ENCODE measurements at regions not wholly inside any gene's neighbourhood (a gene's known extent, or its start where the extent isn't known, plus 50 kb on each side); places are given as distances from the start of the nearest gene placed in this dataset.

- TF ChIP-seq EZH2phosphoT487 (conservative IDR thresholded peaks at IDR 0.05; ENCODE audit: low read length) (no peak), CTCF (IDR thresholded peaks at IDR 0.05; ENCODE audit: insufficient read depth, low read length, poor library complexity, severe bottlenecking) (no peak)
- no peaks in the 10 kb centered on the region for H3F3A ChIP-seq (ENCODE audit: insufficient read depth)
Observed at GRCh38 chr2:104786204-104786603, 67.7 kb upstream of the POU3F3 start.

GRCh38 chr2:104786821-104787220 lies 67.1 kb upstream of the POU3F3 start:
- H3F3A ChIP-seq (ENCODE audit: insufficient read depth): no peaks in the 10 kb centered on the region
- H3K9ac ChIP-seq (ENCODE audit: low read length): no peak overlapping the region
- H2AFZ ChIP-seq (ENCODE audit: low read depth, low read length, severe bottlenecking): no peak overlapping the region
- no peak for TF ChIP-seq CTCF (IDR thresholded peaks at IDR 0.05; ENCODE audit: insufficient read depth, low read length, poor library complexity, severe bottlenecking)
- TF ChIP-seq EZH2phosphoT487 (conservative IDR thresholded peaks at IDR 0.05; ENCODE audit: low read length): no peak
- no peaks in the 10 kb centered on the region for H3K9me3 ChIP-seq (ENCODE audit: insufficient read depth, low read length)
- H3K27me3 ChIP-seq (ENCODE audit: low read length): no peaks in the 10 kb centered on the region
- H4K20me1 ChIP-seq (ENCODE audit: low read depth, low read length): no peaks in the 10 kb centered on the region
- H3K27ac ChIP-seq (ENCODE audit: low read depth, low read length): no peak overlapping the region
- H3K36me3 ChIP-seq (ENCODE audit: low read length): no peaks in the 10 kb centered on the region
- H3K4me3 ChIP-seq (ENCODE audit: insufficient read depth, low read length, poor library complexity, severe bottlenecking): no peak overlapping the region
- no peaks in the 10 kb centered on the region for H3K9me2 ChIP-seq (replicated peaks; ENCODE audit: insufficient read depth, low read length)
- no peaks in the 10 kb centered on the region for H3K79me2 ChIP-seq (ENCODE audit: insufficient read depth, low read length)
- no peak overlapping the region for H3K4me2 ChIP-seq (ENCODE audit: low read depth, low read length, poor library complexity, severe bottlenecking)

More at GRCh38 chr2:104786204-104786603, 67.7 kb upstream of the POU3F3 start:
- Histone ChIP-seq H2AFZ (ENCODE audit: low read depth, low read length, severe bottlenecking) (no peak overlapping the region), H3K9me3 (ENCODE audit: insufficient read depth, low read length) (no peaks in the 10 kb centered on the region), H3K27ac (ENCODE audit: low read depth, low read length) (no peak overlapping the region), H3K36me3 (ENCODE audit: low read length) (no peaks in the 10 kb centered on the region), H3K9ac (ENCODE audit: low read length) (no peak overlapping the region), H3K27me3 (ENCODE audit: low read length) (no peaks in the 10 kb centered on the region), H3K4me2 (ENCODE audit: low read depth, low read length, poor library complexity, severe bottlenecking) (no peak overlapping the region), H3K4me3 (ENCODE audit: insufficient read depth, low read length, poor library complexity, severe bottlenecking) (no peak overlapping the region), H3K9me2 (replicated peaks; ENCODE audit: insufficient read depth, low read length) (no peaks in the 10 kb centered on the region), H4K20me1 (ENCODE audit: low read depth, low read length) (no peaks in the 10 kb centered on the region), H3K79me2 (ENCODE audit: insufficient read depth, low read length) (no peaks in the 10 kb centered on the region)

GRCh38 chr2:104787298-104788065 lies 66.4 kb upstream of the POU3F3 start:
- Histone ChIP-seq H4K20me1 (ENCODE audit: low read depth, low read length) (no peaks in the 10 kb centered on the region), H3K4me2 (ENCODE audit: low read depth, low read length, poor library complexity, severe bottlenecking) (no peak overlapping the region), H2AFZ (ENCODE audit: low read depth, low read length, severe bottlenecking) (no peak overlapping the region), H3F3A (ENCODE audit: insufficient read depth) (no peaks in the 10 kb centered on the region), H3K4me3 (ENCODE audit: insufficient read depth, low read length, poor library complexity, severe bottlenecking) (no peak overlapping the region), H3K79me2 (ENCODE audit: insufficient read depth, low read length) (no peaks in the 10 kb centered on the region), H3K36me3 (ENCODE audit: low read length) (no peaks in the 10 kb centered on the region), H3K9me3 (ENCODE audit: insufficient read depth, low read length) (no peaks in the 10 kb centered on the region), H3K9ac (ENCODE audit: low read length) (no peak overlapping the region), H3K9me2 (replicated peaks; ENCODE audit: insufficient read depth, low read length) (no peaks in the 10 kb centered on the region), H3K27ac (ENCODE audit: low read depth, low read length) (no peak overlapping the region), H3K27me3 (ENCODE audit: low read length) (no peaks in the 10 kb centered on the region)
- no peak for TF ChIP-seq CTCF (IDR thresholded peaks at IDR 0.05; ENCODE audit: insufficient read depth, low read length, poor library complexity, severe bottlenecking)
- no peak for TF ChIP-seq EZH2phosphoT487 (conservative IDR thresholded peaks at IDR 0.05; ENCODE audit: low read length)
